Stimulated activated CD4-positive, alpha-beta T cell treated with anti-CD3 and anti-CD28 coated beads, Interleukin-15, amount 100 ng/mL, for 24 hours (primary cell): ENCODE measurements at regions not wholly inside any gene's neighbourhood (a gene's known extent, or its start where the extent isn't known, plus 50 kb on each side); places are given as distances from the start of the nearest gene placed in this dataset.

ENCODE experiments used
- DNase-seq: peaks from one replicate; pipeline ENCODE4 v3.0.0-alpha.2; 2020

GRCh38 chr15:87454860-87455259, 801.7 kb downstream of the NTRK3 start:
- DNase-seq, result no peak

- no peak for DNase-seq
These were observed 806.2 kb downstream of the NTRK3 start for GRCh38 chr15:87450314-87450713.

GRCh38 chr15:87439090-87439489, 817.4 kb downstream of the NTRK3 start:
- no peak for DNase-seq

GRCh38 chr15:87433871-87434270, 822.7 kb downstream of the NTRK3 start:
- no peak for DNase-seq

- no peak for DNase-seq
These were observed 826.8 kb downstream of the NTRK3 start for GRCh38 chr15:87429754-87430153.

GRCh38 chr15:87420017-87420416, 836.5 kb downstream of the NTRK3 start:
- no peak for DNase-seq

- DNase-seq, result no peak
These were observed 837.2 kb downstream of the NTRK3 start for GRCh38 chr15:87419344-87419743.

GRCh38 chr15:87416591-87417257, 839.8 kb downstream of the NTRK3 start:
- no peak for DNase-seq

- DNase-seq, result no peak
These were observed 847.6 kb downstream of the NTRK3 start for GRCh38 chr15:87408902-87409301.

GRCh38 chr15:87403973-87404372, 852.6 kb downstream of the NTRK3 start:
- DNase-seq, result no peak

GRCh38 chr15:87401973-87402372, 854.6 kb downstream of the NTRK3 start:
- no peak for DNase-seq

- no peak for DNase-seq
These were observed 861.9 kb downstream of the NTRK3 start for GRCh38 chr15:87394676-87395075.

- DNase-seq, result no peak
These were observed 868.8 kb downstream of the NTRK3 start for GRCh38 chr15:87387766-87388165.

- DNase-seq, result no peak
These were observed 882.2 kb downstream of the NTRK3 start for GRCh38 chr15:87374339-87374738.

GRCh38 chr15:87369269-87369668, 887.3 kb downstream of the NTRK3 start:
- DNase-seq, result no peak

GRCh38 chr15:87368511-87368910, 888.0 kb downstream of the NTRK3 start:
- DNase-seq, result no peak

GRCh38 chr15:87365186-87365585, 891.4 kb downstream of the NTRK3 start:
- DNase-seq, result no peak

- no peak for DNase-seq
These were observed 894.0 kb downstream of the NTRK3 start for GRCh38 chr15:87362531-87362930.

GRCh38 chr15:87357637-87358313, 898.8 kb downstream of the NTRK3 start:
- no peak for DNase-seq

- DNase-seq, result no peak
These were observed 900.6 kb downstream of the NTRK3 start for GRCh38 chr15:87355946-87356345.

- DNase-seq, result no peak
These were observed 901.7 kb downstream of the NTRK3 start for GRCh38 chr15:87354661-87355410.

- DNase-seq, result no peak
These were observed 907.4 kb downstream of the NTRK3 start for GRCh38 chr15:87349181-87349580.

- DNase-seq, result no peak
These were observed 907.8 kb downstream of the NTRK3 start for GRCh38 chr15:87348746-87349145.
